ENCODE measurements at regions not wholly inside any gene's neighbourhood (a gene's known extent, or its start where the extent isn't known, plus 50 kb on each side); places are given as distances from the start of the nearest gene placed in this dataset.

GRCh38 chr14:51554339-51554920, 97.3 kb upstream of the FRMD6 start:
- TF ChIP-seq, protein P1, sequence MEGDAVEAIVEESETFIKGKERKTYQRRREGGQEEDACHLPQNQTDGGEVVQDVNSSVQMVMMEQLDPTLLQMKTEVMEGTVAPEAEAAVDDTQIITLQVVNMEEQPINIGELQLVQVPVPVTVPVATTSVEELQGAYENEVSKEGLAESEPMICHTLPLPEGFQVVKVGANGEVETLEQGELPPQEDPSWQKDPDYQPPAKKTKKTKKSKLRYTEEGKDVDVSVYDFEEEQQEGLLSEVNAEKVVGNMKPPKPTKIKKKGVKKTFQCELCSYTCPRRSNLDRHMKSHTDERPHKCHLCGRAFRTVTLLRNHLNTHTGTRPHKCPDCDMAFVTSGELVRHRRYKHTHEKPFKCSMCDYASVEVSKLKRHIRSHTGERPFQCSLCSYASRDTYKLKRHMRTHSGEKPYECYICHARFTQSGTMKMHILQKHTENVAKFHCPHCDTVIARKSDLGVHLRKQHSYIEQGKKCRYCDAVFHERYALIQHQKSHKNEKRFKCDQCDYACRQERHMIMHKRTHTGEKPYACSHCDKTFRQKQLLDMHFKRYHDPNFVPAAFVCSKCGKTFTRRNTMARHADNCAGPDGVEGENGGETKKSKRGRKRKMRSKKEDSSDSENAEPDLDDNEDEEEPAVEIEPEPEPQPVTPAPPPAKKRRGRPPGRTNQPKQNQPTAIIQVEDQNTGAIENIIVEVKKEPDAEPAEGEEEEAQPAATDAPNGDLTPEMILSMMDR (IDR thresholded peaks at IDR 0.05; ENCODE audit: insufficient read depth, low read length, poor library complexity, severe bottlenecking): no peak
- no peak for TF ChIP-seq EZH2phosphoT487 (conservative IDR thresholded peaks at IDR 0.05; ENCODE audit: low read length)
